ES-I3 (cell line): ENCODE measurements at regions not wholly inside any gene's neighbourhood (a gene's known extent, or its start where the extent isn't known, plus 50 kb on each side); places are given as distances from the start of the nearest gene placed in this dataset.

ENCODE experiments used
- H3K36me3 ChIP-seq: 2 replicates; pipeline ENCODE4 v1.6.1; 2013; ENCODE audit warnings: mild to moderate bottlenecking, low read length, control low read depth, moderate library complexity; ENCODE audit not compliant: insufficient read depth
- H3K4me1 ChIP-seq: 2 replicates; pipeline ENCODE4 v1.6.1; 2013; ENCODE audit warnings: mild to moderate bottlenecking, control low read depth, low read length; ENCODE audit not compliant: insufficient read depth
- H3K9ac ChIP-seq: 2 replicates; pipeline ENCODE4 v1.6.1; 2013; ENCODE audit warnings: low read depth, mild to moderate bottlenecking, low read length, moderate library complexity
- H3K9me3 ChIP-seq: 2 replicates; pipeline ENCODE4 v1.6.1; 2013; ENCODE audit warnings: mild to moderate bottlenecking, low read length, moderate library complexity; ENCODE audit not compliant: control insufficient read depth, insufficient read depth

DNA sequence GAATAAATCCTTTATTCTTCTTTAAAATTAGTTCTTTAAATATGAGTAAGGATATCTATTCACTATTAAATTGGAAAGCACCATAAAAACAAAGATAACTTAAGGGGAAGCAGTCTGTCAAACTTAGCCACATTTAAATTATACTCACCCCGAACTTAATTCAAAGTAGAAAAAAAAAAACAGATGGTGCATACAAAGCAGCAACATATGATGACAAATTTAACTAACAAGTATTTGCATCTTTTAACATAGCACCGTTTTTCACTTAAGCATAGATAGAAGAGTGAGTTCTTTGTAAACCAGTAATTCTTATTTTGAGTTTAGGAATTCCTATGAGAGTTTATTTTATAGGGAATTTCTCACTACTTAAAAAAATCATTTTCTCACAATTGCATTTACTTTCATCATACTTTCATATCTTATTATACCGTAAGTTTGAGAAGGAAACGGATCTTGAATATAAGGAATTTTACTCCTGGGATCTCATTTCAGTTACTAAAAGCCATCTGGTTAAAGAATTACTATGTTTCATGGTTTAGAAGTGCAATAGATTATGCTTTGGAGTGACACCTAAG lies 828.2 kb upstream of the MAP3K7 start:
- Histone ChIP-seq H3K9me3 (no peaks in the 10 kb centered on the region), H3K9ac (no peak overlapping the region), H3K36me3 (no peaks in the 10 kb centered on the region), H3K4me1 (no peaks in the 10 kb centered on the region)

- H3K9ac ChIP-seq = no peak overlapping the region
Measured at GRCh38 chr6:91412532-91412931, 825.7 kb upstream of the MAP3K7 start.

GRCh38 chr6:91407706-91408105 lies 820.8 kb upstream of the MAP3K7 start:
- H3K4me1 ChIP-seq = no peaks in the 10 kb centered on the region
- no peak overlapping the region for H3K9ac ChIP-seq
- H3K9me3 ChIP-seq = no peaks in the 10 kb centered on the region
- H3K36me3 ChIP-seq = no peaks in the 10 kb centered on the region

More at GRCh38 chr6:91412532-91412931, 825.7 kb upstream of the MAP3K7 start:
- Histone ChIP-seq H3K9me3 (no peaks in the 10 kb centered on the region), H3K4me1 (no peaks in the 10 kb centered on the region), H3K36me3 (no peaks in the 10 kb centered on the region)

DNA sequence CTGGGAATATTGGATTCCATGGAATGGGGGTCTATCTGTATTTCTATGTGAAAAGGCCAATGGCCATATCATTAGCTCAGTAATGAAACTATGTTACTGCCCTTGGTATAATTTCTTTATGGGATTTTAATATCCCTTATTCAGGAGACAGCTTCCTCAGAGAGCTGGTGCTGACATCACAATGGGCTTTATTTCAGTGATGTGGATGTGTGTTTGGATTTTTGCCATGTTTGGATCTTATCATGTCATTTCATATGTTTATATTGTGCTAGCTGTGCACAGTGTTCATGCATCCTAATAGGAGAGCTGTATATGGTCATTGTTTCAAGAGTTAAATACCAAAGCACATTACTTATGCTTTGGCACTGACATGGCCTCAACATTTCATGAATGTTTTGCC lies 806.1 kb upstream of the MAP3K7 start:
- H3K9ac ChIP-seq = no peak overlapping the region
- no peaks in the 10 kb centered on the region for H3K36me3 ChIP-seq
- no peaks in the 10 kb centered on the region for H3K4me1 ChIP-seq
- H3K9me3 ChIP-seq = no peaks in the 10 kb centered on the region

DNA sequence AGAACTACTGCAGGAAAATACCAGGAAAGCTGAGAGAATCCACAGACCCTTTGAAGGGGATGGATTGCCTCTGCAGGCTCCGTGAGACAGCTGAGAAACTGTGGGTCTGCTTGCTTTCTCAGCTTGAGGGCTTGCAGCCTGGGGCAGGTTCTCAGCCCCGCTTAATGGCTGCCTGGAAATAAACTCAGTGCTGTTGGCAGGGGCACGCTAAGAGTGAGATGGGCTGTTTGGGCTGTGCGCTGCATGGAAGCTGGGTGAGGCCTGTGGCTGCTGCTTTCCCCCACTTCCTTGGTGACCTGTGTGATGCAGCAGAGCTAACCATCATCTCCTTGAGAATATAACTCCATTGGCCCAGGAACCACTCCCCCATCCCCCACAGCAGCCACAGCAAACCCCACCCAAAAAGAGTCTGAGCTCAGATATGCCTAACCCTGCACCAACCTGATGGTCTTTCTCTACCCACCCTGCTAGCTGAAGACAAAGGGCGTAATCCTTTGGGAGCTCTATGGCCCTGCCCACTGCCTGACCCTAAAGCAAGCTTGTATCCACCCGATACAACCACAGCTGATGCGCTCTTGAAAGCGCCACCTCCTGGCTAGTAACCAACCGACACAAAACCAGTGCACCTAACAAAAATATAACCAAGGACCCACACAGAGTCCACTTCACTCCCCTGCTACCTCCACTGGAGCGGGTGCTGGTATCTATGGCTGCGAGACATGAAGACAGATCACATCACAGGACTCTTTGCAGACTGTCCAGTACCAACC lies 800.6 kb upstream of the MAP3K7 start:
- Histone ChIP-seq H3K36me3 (no peaks in the 10 kb centered on the region), H3K9me3 (no peaks in the 10 kb centered on the region), H3K4me1 (no peaks in the 10 kb centered on the region), H3K9ac (no peak overlapping the region)

DNA sequence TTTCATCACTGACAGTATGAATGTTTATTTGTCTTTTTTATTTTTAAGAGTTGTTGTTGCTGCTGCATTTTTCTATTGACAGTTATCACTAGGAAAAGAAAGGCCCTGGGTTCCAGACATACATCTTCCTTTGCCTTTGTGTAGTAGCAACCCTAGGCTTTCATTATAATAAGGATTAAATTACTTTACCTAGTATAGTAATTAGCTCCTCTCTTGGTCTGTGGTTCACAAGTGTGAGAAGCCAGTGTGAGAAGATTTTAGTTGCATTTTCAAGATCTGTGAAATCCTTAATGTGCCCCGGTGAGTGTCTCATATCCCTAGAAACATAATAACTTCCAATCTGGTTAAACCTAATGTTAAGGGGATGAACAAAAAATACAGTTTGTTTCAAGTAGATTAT lies 799.3 kb upstream of the MAP3K7 start:
- no peaks in the 10 kb centered on the region for H3K36me3 ChIP-seq
- H3K9ac ChIP-seq = no peak overlapping the region
- no peaks in the 10 kb centered on the region for H3K4me1 ChIP-seq
- H3K9me3 ChIP-seq = no peaks in the 10 kb centered on the region

- Histone ChIP-seq H3K9ac (no peak overlapping the region), H3K4me1 (no peaks in the 10 kb centered on the region), H3K36me3 (no peaks in the 10 kb centered on the region), H3K9me3 (no peaks in the 10 kb centered on the region)
Measured at GRCh38 chr6:91383207-91383606, 796.3 kb upstream of the MAP3K7 start.

- H3K4me1 ChIP-seq = no peaks in the 10 kb centered on the region
- no peaks in the 10 kb centered on the region for H3K9me3 ChIP-seq
- no peak overlapping the region for H3K9ac ChIP-seq
- no peaks in the 10 kb centered on the region for H3K36me3 ChIP-seq
Measured at GRCh38 chr6:91376686-91377085, 789.8 kb upstream of the MAP3K7 start.

DNA sequence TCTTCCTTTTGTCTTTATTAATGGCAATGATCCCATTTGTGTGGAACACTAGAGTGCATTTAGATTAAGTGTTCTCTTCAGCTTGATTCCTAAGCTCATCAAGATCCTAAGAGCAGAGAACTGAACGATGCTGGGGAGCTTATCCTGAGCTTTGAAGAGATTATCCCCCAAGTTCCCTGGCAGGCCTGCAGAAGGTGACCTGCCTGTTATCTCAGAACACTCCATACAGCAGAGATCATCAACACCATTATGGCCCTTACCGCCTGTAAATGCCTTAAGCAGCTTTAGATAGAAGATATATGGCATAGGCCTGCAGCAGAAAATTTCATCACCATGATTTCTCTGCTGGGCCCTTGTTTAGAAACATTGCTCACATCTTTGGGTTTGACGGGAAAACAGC lies 779.9 kb upstream of the MAP3K7 start:
- no peaks in the 10 kb centered on the region for H3K4me1 ChIP-seq
- no peaks in the 10 kb centered on the region for H3K9me3 ChIP-seq
- no peak overlapping the region for H3K9ac ChIP-seq
- H3K36me3 ChIP-seq = no peaks in the 10 kb centered on the region

GRCh38 chr6:91358986-91359385 lies 772.1 kb upstream of the MAP3K7 start:
- Histone ChIP-seq H3K36me3 (no peaks in the 10 kb centered on the region), H3K9ac (no peak overlapping the region), H3K9me3 (no peaks in the 10 kb centered on the region), H3K4me1 (no peaks in the 10 kb centered on the region)

DNA sequence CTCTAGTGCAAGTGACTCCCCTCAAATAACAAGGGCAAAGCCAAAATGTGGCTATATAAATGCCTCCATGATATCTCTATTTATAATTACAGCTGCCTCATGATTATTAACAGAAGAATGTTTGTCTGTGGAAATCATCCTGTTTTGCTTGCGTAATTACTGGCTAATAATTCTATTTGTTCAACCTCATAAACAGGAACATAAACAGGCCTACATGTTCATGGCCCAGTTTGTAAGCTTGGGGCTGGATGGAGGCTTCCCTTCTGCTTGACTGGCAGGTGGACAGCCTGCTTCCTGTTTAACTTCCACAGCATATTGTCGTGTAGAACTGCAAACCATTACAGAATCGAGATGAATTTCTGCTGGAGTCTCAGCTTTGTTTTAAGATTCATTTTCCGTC lies 766.0 kb upstream of the MAP3K7 start:
- Histone ChIP-seq H3K36me3 (no peaks in the 10 kb centered on the region), H3K9ac (no peak overlapping the region), H3K4me1 (no peaks in the 10 kb centered on the region), H3K9me3 (no peaks in the 10 kb centered on the region)

DNA sequence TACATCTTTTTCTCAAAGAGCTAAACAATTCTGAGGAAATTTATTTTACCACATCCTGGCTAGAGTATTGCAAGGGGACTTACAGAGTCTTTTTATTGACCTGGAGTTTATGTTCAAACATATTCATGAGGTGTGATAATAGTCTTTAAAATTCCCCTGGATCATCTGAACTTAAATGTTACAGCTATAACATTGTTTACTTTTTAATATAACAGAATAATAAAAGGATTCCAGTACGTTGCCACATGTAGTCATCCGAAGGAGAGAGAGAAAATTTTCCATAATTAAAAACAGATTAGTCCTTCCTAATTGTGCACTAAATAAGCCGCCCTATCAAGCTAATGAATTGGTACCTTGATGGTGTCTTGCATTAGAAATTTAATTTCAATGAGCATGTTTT lies 765.4 kb upstream of the MAP3K7 start:
- no peaks in the 10 kb centered on the region for H3K36me3 ChIP-seq
- no peak overlapping the region for H3K9ac ChIP-seq
- H3K4me1 ChIP-seq = no peaks in the 10 kb centered on the region
- H3K9me3 ChIP-seq = no peaks in the 10 kb centered on the region

GRCh38 chr6:91350146-91350908 lies 763.5 kb upstream of the MAP3K7 start:
- Histone ChIP-seq H3K9ac (no peak overlapping the region), H3K9me3 (no peaks in the 10 kb centered on the region), H3K4me1 (no peaks in the 10 kb centered on the region), H3K36me3 (no peaks in the 10 kb centered on the region)

GRCh38 chr6:91341473-91341872 lies 754.6 kb upstream of the MAP3K7 start:
- Histone ChIP-seq H3K9me3 (no peaks in the 10 kb centered on the region), H3K36me3 (no peaks in the 10 kb centered on the region), H3K9ac (no peak overlapping the region), H3K4me1 (peaks cover 10% of the 10 kb centered on the region)

GRCh38 chr6:91340896-91341395 lies 754.1 kb upstream of the MAP3K7 start:
- Histone ChIP-seq H3K36me3 (no peaks in the 10 kb centered on the region), H3K4me1 (peaks cover 10% of the 10 kb centered on the region), H3K9me3 (no peaks in the 10 kb centered on the region), H3K9ac (no peak overlapping the region)
